ENCODE measurements at regions not wholly inside any gene's neighbourhood (a gene's known extent, or its start where the extent isn't known, plus 50 kb on each side); places are given as distances from the start of the nearest gene placed in this dataset.

GRCh38 chr2:41580806-41581205 lies 467.0 kb upstream of the PKDCC start:
- DNase-seq (ENCODE audit: low spot score), result no peak

GRCh38 chr2:41595240-41595639 lies 452.6 kb upstream of the PKDCC start:
- DNase-seq (ENCODE audit: low spot score), result no peak

- no peak for DNase-seq (ENCODE audit: low spot score)
These were observed 450.1 kb upstream of the PKDCC start for GRCh38 chr2:41597680-41598079.

- no peak for DNase-seq (ENCODE audit: low spot score)
These were observed 449.5 kb upstream of the PKDCC start for GRCh38 chr2:41598161-41598894.

GRCh38 chr2:41600460-41600859 lies 447.4 kb upstream of the PKDCC start:
- DNase-seq (ENCODE audit: low spot score), result no peak

GRCh38 chr2:41602341-41602740 lies 445.5 kb upstream of the PKDCC start:
- DNase-seq (ENCODE audit: low spot score), result no peak

- no peak for DNase-seq (ENCODE audit: low spot score)
These were observed 442.5 kb upstream of the PKDCC start for GRCh38 chr2:41605311-41605710.

- DNase-seq (ENCODE audit: low spot score), result no peak
These were observed 441.9 kb upstream of the PKDCC start for GRCh38 chr2:41605914-41606313.

- peak; percentile 33 for DNase-seq (ENCODE audit: low spot score)
These were observed 437.2 kb upstream of the PKDCC start for GRCh38 chr2:41610501-41611190.

GRCh38 chr2:41618754-41619153 lies 429.1 kb upstream of the PKDCC start:
- no peak for DNase-seq (ENCODE audit: low spot score)

- no peak for DNase-seq (ENCODE audit: low spot score)
These were observed 426.7 kb upstream of the PKDCC start for GRCh38 chr2:41621095-41621494.

- no peak for DNase-seq (ENCODE audit: low spot score)
These were observed 426.3 kb upstream of the PKDCC start for GRCh38 chr2:41621563-41621962.

GRCh38 chr2:41622301-41622700 lies 425.5 kb upstream of the PKDCC start:
- peak; percentile 19 for DNase-seq (ENCODE audit: low spot score)

GRCh38 chr2:41626936-41627335 lies 420.9 kb upstream of the PKDCC start:
- DNase-seq (ENCODE audit: low spot score), result no peak

- no peak for DNase-seq (ENCODE audit: low spot score)
These were observed 413.1 kb upstream of the PKDCC start for GRCh38 chr2:41634686-41635085.

GRCh38 chr2:41644936-41645335 lies 402.9 kb upstream of the PKDCC start:
- no peak for DNase-seq (ENCODE audit: low spot score)

- no peak for DNase-seq (ENCODE audit: low spot score)
These were observed 400.3 kb upstream of the PKDCC start for GRCh38 chr2:41647468-41648050.

GRCh38 chr2:41657226-41657625 lies 390.6 kb upstream of the PKDCC start:
- no peak for DNase-seq (ENCODE audit: low spot score)

- DNase-seq (ENCODE audit: low spot score), result no peak
These were observed 388.1 kb upstream of the PKDCC start for GRCh38 chr2:41659758-41660157.

GRCh38 chr2:41662461-41662860 lies 385.4 kb upstream of the PKDCC start:
- no peak for DNase-seq (ENCODE audit: low spot score)

- no peak for DNase-seq (ENCODE audit: low spot score)
These were observed 384.8 kb upstream of the PKDCC start for GRCh38 chr2:41663056-41663455.

- no peak for DNase-seq (ENCODE audit: low spot score)
These were observed 379.3 kb upstream of the PKDCC start for GRCh38 chr2:41668529-41668928.

GRCh38 chr2:41678639-41679038 lies 369.2 kb upstream of the PKDCC start:
- DNase-seq (ENCODE audit: low spot score), result no peak

All from D341Med (cell line).